Neural crest cell (in vitro differentiated cells): ENCODE measurements at regions not wholly inside any gene's neighbourhood (a gene's known extent, or its start where the extent isn't known, plus 50 kb on each side); places are given as distances from the start of the nearest gene placed in this dataset.
"Not testable (repeated sequence)": the region's sequence is repeated elsewhere in the genome, so short reads cannot be mapped to it uniquely, and the experiment has no call there.

Experiments used
- DNase-seq: peaks from one replicate; pipeline ENCODE4 v3.0.0; 2021; ENCODE audit warnings: low read depth, mixed read lengths, low spot score
- H3K27ac Mint-ChIP-seq: one replicate; pipeline ENCODE4 v1.8.0; 2021; ENCODE audit warnings: mild to moderate bottlenecking, mixed read lengths; ENCODE audit not compliant: unreplicated experiment
- H3K27me3 Mint-ChIP-seq: 2 replicates; pipeline ENCODE4 v1.8.0; 2021; ENCODE audit warnings: low read depth, mild to moderate bottlenecking, mixed read lengths
- H3K36me3 Mint-ChIP-seq: 2 replicates; pipeline ENCODE4 v1.8.0; 2021; ENCODE audit warnings: low read depth, mild to moderate bottlenecking, mixed read lengths
- H3K4me1 Mint-ChIP-seq: 2 replicates; pipeline ENCODE4 v1.8.0; 2021; ENCODE audit warnings: mixed read lengths
- H3K4me3 Mint-ChIP-seq: one replicate; pipeline ENCODE4 v1.8.0; 2021; ENCODE audit warnings: mild to moderate bottlenecking, mixed read lengths
- H3K9me3 Mint-ChIP-seq: 2 replicates; pipeline ENCODE4 v1.8.0; 2021; ENCODE audit warnings: mixed read lengths
- TF ChIP-seq, protein P1 (sequence below): fragments of 200-600 bp; sonication (generic); conservative IDR thresholded peaks from 2 replicates; pipeline ENCODE4 v1.5.0; 2021; ENCODE audit warnings: antibody characterized with exemption, mild to moderate bottlenecking

GRCh38 chr1:94769551-94769950 lies 50.6 kb upstream of the SLC44A3 start:
- H3K9me3 Mint-ChIP-seq: peaks cover 4% of the 10 kb centered on the region
- peaks cover 4% of the 10 kb centered on the region for H3K36me3 Mint-ChIP-seq
- no peak overlapping the region for H3K27ac Mint-ChIP-seq
- peaks cover 9% of the 10 kb centered on the region for H3K4me1 Mint-ChIP-seq
- DNase-seq: no peak
- H3K27me3 Mint-ChIP-seq: no peaks in the 10 kb centered on the region
- TF ChIP-seq, protein P1, sequence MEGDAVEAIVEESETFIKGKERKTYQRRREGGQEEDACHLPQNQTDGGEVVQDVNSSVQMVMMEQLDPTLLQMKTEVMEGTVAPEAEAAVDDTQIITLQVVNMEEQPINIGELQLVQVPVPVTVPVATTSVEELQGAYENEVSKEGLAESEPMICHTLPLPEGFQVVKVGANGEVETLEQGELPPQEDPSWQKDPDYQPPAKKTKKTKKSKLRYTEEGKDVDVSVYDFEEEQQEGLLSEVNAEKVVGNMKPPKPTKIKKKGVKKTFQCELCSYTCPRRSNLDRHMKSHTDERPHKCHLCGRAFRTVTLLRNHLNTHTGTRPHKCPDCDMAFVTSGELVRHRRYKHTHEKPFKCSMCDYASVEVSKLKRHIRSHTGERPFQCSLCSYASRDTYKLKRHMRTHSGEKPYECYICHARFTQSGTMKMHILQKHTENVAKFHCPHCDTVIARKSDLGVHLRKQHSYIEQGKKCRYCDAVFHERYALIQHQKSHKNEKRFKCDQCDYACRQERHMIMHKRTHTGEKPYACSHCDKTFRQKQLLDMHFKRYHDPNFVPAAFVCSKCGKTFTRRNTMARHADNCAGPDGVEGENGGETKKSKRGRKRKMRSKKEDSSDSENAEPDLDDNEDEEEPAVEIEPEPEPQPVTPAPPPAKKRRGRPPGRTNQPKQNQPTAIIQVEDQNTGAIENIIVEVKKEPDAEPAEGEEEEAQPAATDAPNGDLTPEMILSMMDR: no peak
- no peak overlapping the region for H3K4me3 Mint-ChIP-seq

DNA sequence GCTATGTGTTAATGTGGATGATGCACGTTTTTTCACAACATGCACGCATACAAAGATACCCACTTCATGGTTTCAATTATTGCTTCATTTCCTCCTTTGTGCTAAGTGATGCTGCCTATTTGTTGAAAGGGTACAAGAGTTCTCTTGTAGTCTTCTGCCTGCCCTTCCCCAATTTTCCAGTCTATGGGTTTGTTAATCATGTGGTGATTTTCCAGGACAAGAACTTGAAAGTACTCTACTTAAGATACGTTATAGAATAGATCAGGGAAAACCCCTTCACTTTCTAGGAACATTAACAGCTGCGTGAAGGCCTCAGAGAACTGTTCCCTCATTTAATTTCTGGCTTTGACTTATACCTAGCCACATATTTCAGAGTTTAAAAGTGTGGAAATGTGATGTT lies 52.1 kb upstream of the SLC44A3 start:
- Mint-ChIP-seq H3K4me1 (no peaks in the 10 kb centered on the region), H3K36me3 (peaks cover 4% of the 10 kb centered on the region), H3K4me3 (no peak overlapping the region), H3K27me3 (no peaks in the 10 kb centered on the region), H3K9me3 (peaks cover 4% of the 10 kb centered on the region), H3K27ac (no peak overlapping the region)
- TF ChIP-seq, protein P1: no peak
- no peak for DNase-seq

GRCh38 chr1:94765958-94766357 lies 54.2 kb upstream of the SLC44A3 start:
- Mint-ChIP-seq H3K36me3 (peaks cover 7% of the 10 kb centered on the region), H3K4me1 (no peaks in the 10 kb centered on the region), H3K27me3 (no peaks in the 10 kb centered on the region)

DNA sequence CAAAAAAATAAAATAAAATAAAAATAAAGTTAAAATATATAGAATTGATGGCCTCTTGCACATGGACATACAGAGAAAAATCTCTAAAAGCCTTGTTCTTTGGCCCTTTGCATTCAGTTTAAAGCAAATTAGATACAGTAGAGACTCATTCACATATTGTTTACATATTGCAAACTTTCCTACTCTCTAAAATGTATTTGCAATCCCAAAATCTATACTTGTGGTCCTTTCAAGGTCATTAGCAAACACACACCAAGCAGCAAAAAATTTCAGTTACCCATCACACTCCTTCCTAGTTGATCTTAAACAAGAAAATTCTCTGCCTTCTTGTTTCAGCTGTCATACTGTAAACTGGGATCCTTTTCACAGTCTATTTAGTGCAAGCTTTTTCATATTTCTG lies 61.0 kb upstream of the SLC44A3 start:
- TF ChIP-seq, protein P1: no peak
- H3K27ac Mint-ChIP-seq: no peak overlapping the region

More at GRCh38 chr1:94765958-94766357, 54.2 kb upstream of the SLC44A3 start:
- no peak for DNase-seq
- H3K9me3 Mint-ChIP-seq: peaks cover 10% of the 10 kb centered on the region
- H3K27ac Mint-ChIP-seq: no peak overlapping the region
- TF ChIP-seq, protein P1: no peak
- H3K4me3 Mint-ChIP-seq: no peak overlapping the region

DNA sequence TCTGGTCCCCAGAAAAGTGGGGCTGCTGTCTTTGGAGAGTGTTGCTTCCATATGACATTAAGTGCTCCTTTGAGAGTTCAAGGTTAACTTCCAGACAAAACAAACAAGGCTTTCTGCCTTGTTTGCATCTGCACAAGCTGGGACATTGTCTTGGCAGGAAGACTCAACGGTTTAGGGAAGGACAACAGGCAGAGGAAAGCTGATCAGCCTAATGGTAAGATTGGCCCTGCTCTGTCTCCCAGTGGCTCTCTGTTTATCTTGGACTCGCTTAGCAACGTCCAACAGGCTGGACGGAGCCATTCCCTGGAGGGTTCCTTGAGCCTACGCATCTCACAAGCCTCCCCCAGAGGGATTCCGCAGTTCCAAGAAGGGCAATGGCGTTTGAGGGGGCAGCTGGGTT lies 62.2 kb upstream of the SLC44A3 start:
- Mint-ChIP-seq H3K9me3 (peaks cover 11% of the 10 kb centered on the region), H3K36me3 (peaks cover 4% of the 10 kb centered on the region), H3K27me3 (no peaks in the 10 kb centered on the region), H3K27ac (no peak overlapping the region), H3K4me3 (no peak overlapping the region), H3K4me1 (peaks cover 22% of the 10 kb centered on the region)
- no peak for DNase-seq
- TF ChIP-seq, protein P1: no peak

More for the DNA sequence above, 61.0 kb upstream of the SLC44A3 start:
- Mint-ChIP-seq H3K36me3 (peaks cover 4% of the 10 kb centered on the region), H3K4me3 (no peak overlapping the region), H3K27me3 (no peaks in the 10 kb centered on the region), H3K4me1 (peaks cover 17% of the 10 kb centered on the region), H3K9me3 (peaks cover 11% of the 10 kb centered on the region)
- DNase-seq: no peak

GRCh38 chr1:94755675-94756074 lies 64.5 kb upstream of the SLC44A3 start:
- H3K4me1 Mint-ChIP-seq: peaks cover 22% of the 10 kb centered on the region
- DNase-seq: no peak
- peaks cover 4% of the 10 kb centered on the region for H3K36me3 Mint-ChIP-seq
- H3K9me3 Mint-ChIP-seq: peaks cover 4% of the 10 kb centered on the region
- H3K27me3 Mint-ChIP-seq: no peaks in the 10 kb centered on the region
- no peak overlapping the region for H3K4me3 Mint-ChIP-seq
- peak overlapping the region; percentile 87 for H3K27ac Mint-ChIP-seq
- TF ChIP-seq, protein P1: no peak

DNA sequence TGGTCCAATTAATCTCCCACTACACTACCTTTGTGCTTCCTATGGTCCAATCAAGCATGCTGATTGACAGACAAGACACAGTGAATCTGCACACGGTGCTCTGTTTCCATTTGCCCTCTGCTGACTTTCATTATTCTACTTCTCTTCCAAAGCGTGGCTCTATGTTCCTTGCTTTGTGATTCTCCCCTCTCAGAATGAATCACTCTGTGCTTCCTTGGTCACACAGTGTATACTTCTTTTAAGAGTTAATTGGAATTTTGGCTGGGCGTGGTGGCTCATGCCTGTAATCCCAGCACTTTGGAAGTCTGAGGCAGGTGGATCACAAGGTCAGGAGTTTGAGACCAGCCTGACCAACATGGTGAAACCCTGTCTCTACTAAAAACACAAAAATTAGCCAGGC lies 65.1 kb upstream of the SLC44A3 start:
- not testable (repeated sequence) for H3K27me3 Mint-ChIP-seq

More for the DNA sequence above, 65.1 kb upstream of the SLC44A3 start:
- H3K4me1 Mint-ChIP-seq: peaks cover 22% of the 10 kb centered on the region
- DNase-seq, H3K36me3 Mint-ChIP-seq, H3K4me3 Mint-ChIP-seq, H3K9me3 Mint-ChIP-seq, H3K27ac Mint-ChIP-seq: not testable (repeated sequence)
